Nephron progenitor cell (in vitro differentiated cells): ENCODE measurements at regions not wholly inside any gene's neighbourhood (a gene's known extent, or its start where the extent isn't known, plus 50 kb on each side); places are given as distances from the start of the nearest gene placed in this dataset.

Experiments
- DNase-seq: peaks from one replicate; pipeline ENCODE4 v3.0.0; 2021
- H3K27ac Mint-ChIP-seq: 2 replicates; pipeline ENCODE4 v1.8.0; 2021; ENCODE audit warnings: mild to moderate bottlenecking, moderate library complexity, mixed read lengths
- H3K27me3 Mint-ChIP-seq: 2 replicates; pipeline ENCODE4 v1.8.0; 2021; ENCODE audit warnings: mild to moderate bottlenecking, low read depth, mixed read lengths; ENCODE audit not compliant: poor library complexity
- H3K36me3 Mint-ChIP-seq: 2 replicates; pipeline ENCODE4 v1.8.0; 2021; ENCODE audit warnings: low read depth, mixed read lengths
- H3K4me1 Mint-ChIP-seq: 2 replicates; pipeline ENCODE4 v1.8.0; 2021; ENCODE audit warnings: mixed read lengths
- H3K4me3 Mint-ChIP-seq: 2 replicates; pipeline ENCODE4 v1.8.0; 2021; ENCODE audit warnings: mild to moderate bottlenecking, moderate library complexity, mixed read lengths
- H3K9me3 Mint-ChIP-seq: 2 replicates; pipeline ENCODE4 v1.8.0; 2021; ENCODE audit warnings: mild to moderate bottlenecking, moderate library complexity, mixed read lengths
- TF ChIP-seq, protein P1 (sequence below): fragments of 200-600 bp; sonication (generic); IDR thresholded peaks from 2 replicates; pipeline ENCODE4 v1.5.0; 2021; ENCODE audit warnings: antibody characterized with exemption

DNA sequence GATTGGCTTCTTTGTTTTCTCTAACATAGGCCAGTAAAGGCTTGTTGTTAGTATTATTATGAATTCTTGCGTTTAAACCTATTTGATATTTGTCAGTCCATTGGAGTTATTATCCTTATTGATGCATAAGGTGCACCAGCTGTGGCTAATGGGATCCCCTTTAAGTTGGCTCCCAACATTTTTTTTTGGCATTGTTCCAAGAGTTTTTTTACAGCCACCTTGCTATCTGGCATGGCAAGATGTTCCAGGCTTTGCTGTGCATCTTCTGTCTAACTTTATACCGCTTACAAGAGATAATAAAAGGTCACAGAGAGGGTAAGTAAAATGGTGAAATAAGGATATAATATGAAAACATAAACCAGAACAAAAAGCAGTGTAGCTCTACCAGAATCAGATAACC is 157.5 kb upstream of the TACR1 start:
- TF ChIP-seq, protein P1, sequence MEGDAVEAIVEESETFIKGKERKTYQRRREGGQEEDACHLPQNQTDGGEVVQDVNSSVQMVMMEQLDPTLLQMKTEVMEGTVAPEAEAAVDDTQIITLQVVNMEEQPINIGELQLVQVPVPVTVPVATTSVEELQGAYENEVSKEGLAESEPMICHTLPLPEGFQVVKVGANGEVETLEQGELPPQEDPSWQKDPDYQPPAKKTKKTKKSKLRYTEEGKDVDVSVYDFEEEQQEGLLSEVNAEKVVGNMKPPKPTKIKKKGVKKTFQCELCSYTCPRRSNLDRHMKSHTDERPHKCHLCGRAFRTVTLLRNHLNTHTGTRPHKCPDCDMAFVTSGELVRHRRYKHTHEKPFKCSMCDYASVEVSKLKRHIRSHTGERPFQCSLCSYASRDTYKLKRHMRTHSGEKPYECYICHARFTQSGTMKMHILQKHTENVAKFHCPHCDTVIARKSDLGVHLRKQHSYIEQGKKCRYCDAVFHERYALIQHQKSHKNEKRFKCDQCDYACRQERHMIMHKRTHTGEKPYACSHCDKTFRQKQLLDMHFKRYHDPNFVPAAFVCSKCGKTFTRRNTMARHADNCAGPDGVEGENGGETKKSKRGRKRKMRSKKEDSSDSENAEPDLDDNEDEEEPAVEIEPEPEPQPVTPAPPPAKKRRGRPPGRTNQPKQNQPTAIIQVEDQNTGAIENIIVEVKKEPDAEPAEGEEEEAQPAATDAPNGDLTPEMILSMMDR: no peak
- no peak for DNase-seq
- peaks cover 7% of the 10 kb centered on the region for H3K27me3 Mint-ChIP-seq
- H3K4me1 Mint-ChIP-seq: no peaks in the 10 kb centered on the region
- H3K4me3 Mint-ChIP-seq: no peak overlapping the region
- peaks cover 2% of the 10 kb centered on the region for H3K9me3 Mint-ChIP-seq
- no peak overlapping the region for H3K27ac Mint-ChIP-seq
- no peaks in the 10 kb centered on the region for H3K36me3 Mint-ChIP-seq

- Mint-ChIP-seq H3K27me3 (peaks cover 7% of the 10 kb centered on the region), H3K4me3 (no peak overlapping the region), H3K36me3 (no peaks in the 10 kb centered on the region), H3K9me3 (peaks cover 7% of the 10 kb centered on the region), H3K4me1 (no peaks in the 10 kb centered on the region), H3K27ac (no peak overlapping the region)
- no peak for DNase-seq
- TF ChIP-seq, protein P1: no peak
Measured at GRCh38 chr2:75353131-75353530, 153.8 kb upstream of the TACR1 start.

DNA sequence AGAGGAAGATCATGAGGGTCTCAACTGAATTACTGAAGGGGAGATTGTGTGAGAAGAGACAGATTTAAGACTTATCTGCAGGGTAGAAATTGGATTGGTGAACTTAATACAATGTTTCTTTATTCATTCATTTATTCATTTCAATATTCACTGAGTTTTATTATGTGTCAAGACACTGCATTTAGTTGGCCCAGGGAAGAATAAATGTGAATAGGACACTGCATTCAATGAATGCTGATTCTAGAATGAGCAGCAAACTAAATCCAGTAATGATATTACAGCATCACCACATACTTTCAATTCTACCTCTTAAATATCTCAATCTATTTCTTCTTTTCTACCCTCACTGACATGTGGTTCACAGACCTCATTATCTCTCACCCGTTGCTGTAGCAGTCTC is 149.0 kb upstream of the TACR1 start:
- H3K27ac Mint-ChIP-seq: no peak overlapping the region

DNA sequence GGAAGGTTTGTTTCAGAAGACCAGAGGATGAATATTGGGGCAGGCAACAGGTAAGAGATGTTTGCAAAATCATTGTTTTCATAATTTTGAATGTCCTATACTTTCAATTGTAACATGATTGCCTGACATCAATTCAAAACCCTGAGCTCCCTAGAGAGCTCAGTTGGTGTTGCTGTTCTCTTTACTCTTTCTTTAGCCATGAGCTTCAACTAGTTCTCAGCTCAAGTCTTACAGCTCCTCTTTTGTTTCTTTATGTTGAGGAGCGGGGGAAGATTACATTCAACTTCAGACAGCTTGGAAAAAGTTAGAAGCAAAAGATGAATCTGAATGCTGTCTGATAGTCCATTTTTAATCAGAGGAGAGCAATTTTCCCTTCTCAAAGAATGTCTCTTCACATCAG is 144.8 kb upstream of the TACR1 start:
- Mint-ChIP-seq H3K36me3 (no peaks in the 10 kb centered on the region), H3K27ac (peak overlapping the region; percentile 48), H3K4me3 (no peak overlapping the region), H3K27me3 (no peaks in the 10 kb centered on the region), H3K9me3 (no peaks in the 10 kb centered on the region), H3K4me1 (no peaks in the 10 kb centered on the region)
- TF ChIP-seq, protein P1: no peak
- DNase-seq: no peak

More for the DNA sequence above, 149.0 kb upstream of the TACR1 start:
- Mint-ChIP-seq H3K9me3 (peaks cover 7% of the 10 kb centered on the region), H3K36me3 (no peaks in the 10 kb centered on the region), H3K4me3 (no peak overlapping the region), H3K4me1 (no peaks in the 10 kb centered on the region), H3K27me3 (no peaks in the 10 kb centered on the region)
- TF ChIP-seq, protein P1: no peak
- no peak for DNase-seq

DNA sequence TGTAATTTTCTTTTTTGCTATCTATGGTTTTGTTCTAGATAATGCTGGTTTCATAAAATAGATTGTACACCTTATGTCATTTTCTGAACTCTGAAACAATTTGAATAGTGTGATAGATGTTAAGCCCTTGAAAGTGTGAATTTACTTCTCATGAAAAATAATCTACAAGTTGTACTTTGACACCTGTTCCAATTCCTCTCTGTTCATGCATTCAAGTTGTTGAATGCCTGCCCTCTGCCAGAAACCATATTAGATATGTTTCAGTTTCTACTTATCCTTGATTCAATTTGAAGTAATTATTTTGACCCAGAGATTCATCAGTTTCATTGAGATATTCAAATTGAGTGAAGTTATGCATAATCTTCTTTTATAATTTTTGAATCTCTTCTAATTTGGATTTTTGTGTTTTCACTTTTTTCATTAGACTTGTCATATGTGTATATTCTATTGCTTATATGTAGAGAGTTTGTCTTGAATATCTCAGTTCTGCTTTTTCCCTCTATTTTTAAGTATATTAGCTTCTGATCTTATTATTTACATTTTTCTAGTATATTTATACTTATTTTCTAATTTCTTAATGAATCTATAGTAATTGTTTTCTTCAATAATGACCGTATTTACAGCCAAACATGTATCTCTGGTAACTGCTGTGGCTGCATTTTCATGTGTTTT is 143.3 kb upstream of the TACR1 start:
- H3K4me1 Mint-ChIP-seq: peaks cover 2% of the 10 kb centered on the region

More for the DNA sequence above, 143.3 kb upstream of the TACR1 start:
- TF ChIP-seq, protein P1: no peak
- no peak overlapping the region for H3K27ac Mint-ChIP-seq
- no peaks in the 10 kb centered on the region for H3K36me3 Mint-ChIP-seq
- no peak overlapping the region for H3K4me3 Mint-ChIP-seq
- H3K9me3 Mint-ChIP-seq: no peaks in the 10 kb centered on the region
- no peaks in the 10 kb centered on the region for H3K27me3 Mint-ChIP-seq
- DNase-seq: no peak
